C4-2B (cell line): ENCODE measurements at regions not wholly inside any gene's neighbourhood (a gene's known extent, or its start where the extent isn't known, plus 50 kb on each side); places are given as distances from the start of the nearest gene placed in this dataset.

Source experiments
- CTCF ChIP-seq: fragments of 450-650 bp; conservative IDR thresholded peaks from 2 replicates; pipeline ENCODE4 v1.5.1; 2017; ENCODE audit warnings: mild to moderate bottlenecking
- ZFX ChIP-seq: fragments of 450-650 bp; IDR thresholded peaks from 2 replicates; pipeline ENCODE4 v1.6.1; 2017

DNA sequence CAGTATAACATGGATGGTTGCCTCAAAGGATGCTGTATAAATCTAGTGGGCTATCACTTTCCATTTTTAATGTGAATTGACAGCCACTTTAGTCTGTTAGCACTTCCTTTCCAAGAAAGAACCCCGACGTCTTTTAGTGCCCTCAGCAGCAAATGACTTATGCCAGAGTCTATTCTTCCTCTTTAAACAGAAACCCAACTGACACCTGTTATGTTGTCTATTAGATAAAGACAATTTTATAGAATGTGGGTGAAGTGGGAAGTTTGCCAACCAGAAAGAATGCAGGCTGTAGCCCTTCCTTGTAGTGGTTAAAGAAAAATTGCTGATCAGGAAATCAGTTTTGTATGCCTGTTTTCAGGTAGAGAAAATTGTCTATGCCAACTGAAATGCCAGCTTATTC lies 344.9 kb downstream of the ZNF326 start:
- TF ChIP-seq CTCF (no peak), ZFX (no peak)
